Inflammatory macrophage treated with lipopolysaccharide for 1 hour (primary cell): ENCODE measurements at regions not wholly inside any gene's neighbourhood (a gene's known extent, or its start where the extent isn't known, plus 50 kb on each side); places are given as distances from the start of the nearest gene placed in this dataset.

Experiments
- DNase-seq, 2 donors: peaks; one replicate each; pipeline ENCODE4 v3.0.0-alpha.2; 2020 to 2022

GRCh38 chr5:52504584-52505240 lies 283.0 kb upstream of the ITGA1 start:
- DNase-seq, result no peak

GRCh38 chr5:52517667-52518066 lies 270.0 kb upstream of the ITGA1 start:
- no peak for DNase-seq

DNA sequence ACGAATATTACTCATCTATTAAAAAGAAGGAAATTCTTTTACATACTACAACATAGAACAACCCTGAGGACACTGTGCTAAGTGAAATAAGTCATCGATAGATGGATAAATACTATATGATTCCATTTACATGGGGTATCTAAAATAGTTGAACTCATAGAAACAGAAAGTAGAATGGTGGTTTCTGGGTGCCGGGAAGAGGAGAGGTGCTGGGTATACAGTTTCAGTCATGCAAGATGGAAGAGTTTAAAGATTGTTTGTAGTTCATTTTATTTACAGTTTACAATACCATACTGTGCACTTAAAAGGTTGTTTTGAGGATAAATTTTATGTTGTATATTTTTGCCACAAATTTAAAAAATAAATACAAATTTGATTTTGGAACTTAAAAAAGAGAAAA lies 267.5 kb upstream of the ITGA1 start:
- DNase-seq, result no peak

DNA sequence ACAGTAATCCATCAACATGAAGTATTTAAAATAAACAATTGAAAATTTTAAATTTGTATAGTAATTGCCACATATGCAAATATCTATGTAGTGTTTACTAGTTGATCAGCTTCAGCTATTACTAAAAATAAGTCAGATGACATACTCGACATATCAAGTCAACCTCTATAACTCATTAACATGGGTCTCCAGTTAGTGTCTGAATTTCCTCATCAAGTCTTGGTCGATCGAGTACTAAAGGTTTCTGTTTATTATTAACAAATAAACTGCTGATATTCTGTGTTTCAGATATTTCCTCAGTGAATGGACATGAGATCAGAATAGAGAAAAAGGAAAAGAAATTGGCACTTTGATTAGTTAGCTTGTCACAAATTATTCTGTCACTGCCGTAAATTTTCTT lies 266.5 kb upstream of the ITGA1 start:
- DNase-seq, result no peak

- DNase-seq, result no peak
Measured at GRCh38 chr5:52523701-52524100, 264.0 kb upstream of the ITGA1 start.

DNA sequence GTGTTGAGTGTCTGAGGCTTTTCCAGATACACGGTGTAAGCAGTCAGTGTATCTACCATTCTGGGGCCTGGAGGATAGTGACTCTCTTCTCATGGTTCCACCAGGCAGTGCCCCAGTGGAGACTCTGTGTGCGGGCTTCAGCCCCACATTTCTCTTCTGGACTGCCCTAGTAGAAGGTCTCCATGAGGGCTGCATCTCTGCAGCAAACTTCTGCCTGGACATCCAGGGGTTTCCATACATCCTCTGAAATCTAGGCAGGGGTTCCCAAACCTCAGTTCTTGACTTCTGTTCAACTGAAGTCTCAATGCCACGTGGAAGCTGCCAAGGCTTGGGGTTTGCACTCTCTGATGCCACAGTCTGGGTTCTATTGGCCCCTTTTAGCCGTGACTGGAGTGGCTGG lies 256.6 kb upstream of the ITGA1 start:
- no peak for DNase-seq

- DNase-seq, result no peak
Measured at GRCh38 chr5:52543594-52543993, 244.1 kb upstream of the ITGA1 start.

- DNase-seq, result no peak
Measured at GRCh38 chr5:52544738-52545137, 243.0 kb upstream of the ITGA1 start.

DNA sequence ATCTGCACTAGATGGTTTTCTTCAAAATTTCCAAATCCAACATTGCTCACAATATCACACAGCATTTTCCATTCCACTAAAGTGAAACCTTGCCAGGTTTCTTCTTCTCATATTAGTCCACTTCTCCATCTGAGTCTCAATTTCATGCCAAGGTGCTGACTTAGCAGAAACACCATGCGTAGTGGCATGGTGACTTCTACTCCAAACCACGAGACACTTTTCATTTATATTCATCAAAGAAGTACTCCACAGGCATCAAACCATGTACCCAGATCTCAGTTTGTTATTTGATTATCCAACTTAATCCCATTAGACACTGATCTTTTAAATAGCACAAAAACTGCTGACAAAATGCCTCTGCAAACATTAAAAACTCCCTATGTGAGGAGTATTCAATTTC lies 233.4 kb upstream of the ITGA1 start:
- DNase-seq, result no peak

GRCh38 chr5:52560366-52560765 lies 227.3 kb upstream of the ITGA1 start:
- no peak for DNase-seq

DNA sequence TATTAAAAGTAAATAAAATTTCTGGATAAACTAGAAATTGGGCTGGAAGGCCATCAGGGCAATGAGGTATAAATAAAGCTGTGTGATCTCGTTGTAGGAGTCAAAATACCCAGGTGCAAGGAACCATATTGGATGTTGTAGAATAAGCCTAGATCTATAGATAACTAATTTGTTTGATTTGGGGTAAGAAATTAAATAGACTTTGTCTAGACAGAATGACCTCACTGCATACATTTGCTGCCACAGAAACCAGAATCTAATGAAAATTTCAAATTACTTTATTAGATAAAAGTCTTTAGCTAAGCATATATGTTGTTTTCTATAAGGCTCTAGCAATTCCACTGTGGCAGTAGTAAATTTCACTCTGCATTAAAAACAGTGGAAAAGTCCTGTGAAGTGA lies 225.2 kb upstream of the ITGA1 start:
- no peak for DNase-seq

DNA sequence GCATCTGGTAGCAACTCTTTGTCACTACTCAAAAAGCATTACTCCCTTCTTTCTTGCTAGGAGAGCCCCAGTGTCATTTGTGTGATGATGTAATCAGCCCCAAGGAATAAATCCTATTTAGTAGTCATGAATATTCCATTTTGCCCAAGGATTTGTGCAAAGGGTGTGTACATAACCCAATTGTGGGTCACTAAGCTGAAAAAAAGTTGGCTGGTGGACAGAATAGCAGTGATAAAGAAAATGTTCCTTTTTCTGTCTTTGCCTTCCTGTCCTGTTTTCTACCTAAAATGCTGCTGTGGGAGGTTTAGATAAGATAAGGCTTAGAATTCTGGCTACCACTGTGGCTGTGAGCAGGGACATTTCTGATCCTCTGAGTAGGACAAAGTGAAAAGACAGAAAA lies 223.1 kb upstream of the ITGA1 start:
- no peak for DNase-seq

GRCh38 chr5:52577546-52577945 lies 210.2 kb upstream of the ITGA1 start:
- DNase-seq, result no peak

DNA sequence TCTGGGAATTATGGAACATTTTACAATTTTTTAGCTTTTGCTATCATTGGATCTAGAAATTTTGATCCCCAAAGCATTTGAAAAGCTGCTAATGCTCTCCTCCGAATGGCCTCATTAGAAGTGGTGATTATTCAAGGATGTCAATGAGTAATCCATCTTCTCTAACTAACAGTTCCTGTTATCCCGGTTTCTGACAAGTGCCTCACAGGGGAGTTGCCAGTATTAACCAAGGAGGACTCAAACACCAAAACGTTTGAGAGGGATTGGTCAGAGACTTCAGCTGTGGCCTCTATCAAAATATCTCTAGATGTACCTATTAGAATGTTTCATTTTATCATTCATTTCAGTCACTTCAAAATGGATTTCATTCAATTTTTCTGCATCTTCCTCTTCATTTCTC lies 208.3 kb upstream of the ITGA1 start:
- DNase-seq, result no peak

DNA sequence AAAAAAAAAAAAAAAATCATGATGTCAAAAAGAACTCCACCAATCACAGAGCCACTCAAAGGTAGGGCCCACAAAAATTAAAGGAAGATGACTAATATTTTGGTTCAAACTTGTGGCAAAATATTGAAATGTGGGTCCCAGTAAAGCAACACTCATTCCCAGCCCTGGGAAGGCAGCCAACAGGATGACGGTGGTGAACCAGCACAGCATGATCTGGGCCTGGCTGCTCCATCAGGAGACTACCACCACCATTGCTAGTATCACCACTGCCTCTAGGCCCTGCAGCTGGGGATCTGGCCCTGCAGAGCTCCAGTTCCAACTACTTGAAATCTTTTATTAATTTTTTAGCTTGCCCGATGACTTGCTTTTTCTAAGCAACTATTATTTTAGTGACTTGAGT lies 206.8 kb upstream of the ITGA1 start:
- no peak for DNase-seq

- DNase-seq, result no peak
Measured at GRCh38 chr5:52582313-52582712, 205.4 kb upstream of the ITGA1 start.

DNA sequence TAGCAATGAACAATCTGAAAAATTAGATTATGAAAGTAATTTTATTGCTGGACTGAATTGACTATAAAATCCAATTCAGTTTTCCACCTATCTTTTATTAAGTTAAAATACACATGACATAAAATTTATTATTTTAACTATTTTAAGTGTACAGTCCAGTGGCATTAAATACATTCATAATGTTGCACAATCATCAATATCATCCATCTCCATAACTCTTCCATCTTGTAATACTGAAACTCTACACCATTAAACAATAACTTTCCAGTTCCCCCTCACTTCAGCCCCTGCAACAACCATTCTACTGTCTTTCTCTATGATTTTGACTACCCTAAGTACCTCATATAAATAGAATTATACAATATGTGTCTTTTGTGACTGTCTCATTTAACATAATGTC lies 200.6 kb upstream of the ITGA1 start:
- no peak for DNase-seq

DNA sequence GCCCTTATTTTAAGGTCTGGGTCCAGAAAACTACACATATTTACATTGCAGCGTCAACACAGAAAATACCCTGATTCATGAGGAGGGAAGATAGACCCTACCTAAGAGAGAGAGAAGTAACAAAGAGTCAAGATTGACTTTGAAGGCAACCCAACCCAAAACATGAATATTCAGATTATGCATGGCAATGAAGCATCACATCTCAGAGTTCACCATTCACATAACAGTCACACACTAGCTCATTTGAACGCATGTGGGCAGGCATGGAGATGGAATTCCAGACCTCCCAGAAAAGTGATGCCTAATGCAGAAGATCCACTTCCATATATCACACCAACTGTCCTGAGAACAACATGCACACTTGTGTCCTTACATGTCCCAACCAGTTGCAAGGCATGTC lies 190.1 kb upstream of the ITGA1 start:
- DNase-seq, result no peak

GRCh38 chr5:52598968-52599367 lies 188.7 kb upstream of the ITGA1 start:
- no peak for DNase-seq

DNA sequence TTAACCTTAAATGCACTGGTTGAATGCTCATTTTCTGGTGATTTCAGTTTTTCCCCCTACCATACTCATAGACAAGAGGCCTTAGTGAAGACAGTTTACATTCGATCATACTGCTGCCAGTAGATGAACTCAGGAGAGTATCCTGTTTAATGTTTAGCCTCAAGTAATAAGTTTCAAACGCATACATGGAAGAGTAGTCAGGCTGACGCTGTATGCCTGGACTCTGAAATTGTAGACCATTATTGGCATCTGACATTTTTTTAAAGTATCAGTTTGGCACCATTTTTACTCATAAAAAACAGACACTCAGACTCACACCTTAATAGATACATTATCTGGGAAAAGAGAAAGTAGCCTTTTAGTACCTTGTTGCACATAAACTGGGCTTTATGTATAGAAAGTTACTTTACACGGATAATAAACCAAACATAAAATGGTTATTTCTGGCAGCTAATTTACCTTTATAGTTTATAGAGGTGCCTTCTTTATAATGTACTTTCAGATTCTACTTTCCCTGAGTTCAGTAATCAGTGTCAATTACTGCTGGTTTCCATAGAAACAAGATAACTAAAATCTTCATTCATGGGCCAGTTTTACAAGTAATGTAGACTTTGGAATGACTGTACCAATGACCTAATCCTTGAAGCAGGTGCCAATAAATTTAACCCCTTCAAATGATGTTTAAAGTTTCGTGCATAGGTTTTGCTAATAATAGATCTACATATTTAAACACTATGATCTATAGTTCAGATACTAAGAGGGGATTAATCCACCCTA lies 183.8 kb upstream of the ITGA1 start:
- DNase-seq, result no peak

DNA sequence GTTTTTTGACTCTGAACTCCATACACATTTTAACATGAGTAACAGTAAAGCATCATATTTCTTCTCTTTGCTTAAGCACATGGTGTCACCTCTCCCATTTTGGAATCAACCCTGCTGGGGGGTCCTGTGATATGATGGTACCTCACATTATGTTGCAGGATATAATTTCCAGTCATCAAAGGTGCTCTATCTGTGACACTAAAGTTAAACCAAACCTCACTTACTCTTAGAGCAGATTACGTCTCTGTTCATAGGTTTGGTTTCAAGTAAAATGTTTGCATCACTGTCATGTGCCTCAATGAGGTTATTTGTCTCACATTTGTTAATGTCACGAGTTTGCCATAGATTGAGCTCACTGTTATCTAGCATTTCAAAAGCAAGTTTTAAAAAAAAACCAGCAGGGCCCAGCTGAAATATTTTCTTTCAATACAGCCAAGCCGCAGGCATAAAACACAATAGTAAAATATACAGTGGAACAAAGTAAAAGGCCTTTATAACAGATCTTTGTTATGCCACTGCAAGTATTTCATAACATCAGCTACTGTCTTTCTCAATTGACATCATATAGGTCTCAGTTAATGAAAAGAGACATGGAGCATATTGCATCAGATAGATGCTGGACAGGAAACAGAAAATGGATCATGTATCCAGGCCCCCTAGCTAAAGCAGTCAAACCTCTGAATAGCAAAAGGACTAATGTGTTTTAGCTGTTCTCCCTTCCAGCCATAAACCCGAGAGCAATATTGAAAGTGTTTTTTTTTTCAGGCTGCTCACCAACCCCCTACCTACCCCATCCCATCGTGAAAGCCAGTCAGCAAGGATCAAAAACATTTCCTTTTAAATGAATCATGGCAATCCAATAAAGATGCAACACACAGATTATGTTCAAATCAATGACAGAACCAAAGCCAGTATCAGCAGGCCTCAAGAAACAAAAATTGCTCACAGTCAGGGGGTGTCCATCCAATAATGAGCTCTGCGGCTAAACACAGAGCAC lies 182.1 kb upstream of the ITGA1 start:
- DNase-seq, result no peak

GRCh38 chr5:52607227-52607824 lies 180.4 kb upstream of the ITGA1 start:
- DNase-seq, result no peak

DNA sequence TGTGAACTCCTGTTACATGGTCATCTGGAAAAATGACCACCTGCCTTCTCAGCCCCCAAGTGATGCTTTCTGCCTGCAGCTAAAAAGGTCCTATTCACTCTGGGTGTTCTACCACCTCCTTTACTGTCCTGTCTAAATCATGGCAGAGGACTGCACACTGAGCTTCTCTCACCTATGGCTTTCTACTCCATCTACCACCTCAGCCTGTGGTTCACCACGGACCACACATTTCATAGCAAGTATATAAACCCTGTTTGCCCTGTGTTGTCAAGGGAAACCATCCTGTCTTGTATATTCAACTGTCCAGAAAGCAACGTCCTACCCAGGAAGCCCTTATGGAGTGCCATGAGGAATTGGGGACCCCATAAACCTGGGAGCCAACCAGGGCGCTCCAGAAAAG lies 167.4 kb upstream of the ITGA1 start:
- no peak for DNase-seq
